GM10248 (cell line): ENCODE measurements at regions not wholly inside any gene's neighbourhood (a gene's known extent, or its start where the extent isn't known, plus 50 kb on each side); places are given as distances from the start of the nearest gene placed in this dataset.

Experiments used
- CTCF ChIA-PET: fragments of 300-600 bp; sonication (Branson Sonifier 250); formaldehyde crosslinking; extraction: SDS; loops from one replicate; lab custom pipeline; 2021; ENCODE audit warnings: antibody characterized with exemption; lab: Yijun Ruan, JAX
- POLR2A ChIA-PET: fragments of 350-650 bp; sonication (Branson Sonifier 250); formaldehyde crosslinking; extraction: SDS; loops from one replicate; lab custom pipeline; 2020; ENCODE audit warnings: antibody characterized with exemption; lab: Yijun Ruan, JAX
- DNase-seq: peaks from one replicate; pipeline ENCODE4 v3.0.0; 2012; ENCODE audit errors: extremely low spot score
- TF ChIP-seq, protein P1 (sequence below): IDR thresholded peaks from 2 replicates; pipeline ENCODE4 v1.5.1; 2012; ENCODE audit warnings: mild to moderate bottlenecking, low read depth; ENCODE audit errors: extremely low read depth, missing control alignments, control extremely low read depth

DNA sequence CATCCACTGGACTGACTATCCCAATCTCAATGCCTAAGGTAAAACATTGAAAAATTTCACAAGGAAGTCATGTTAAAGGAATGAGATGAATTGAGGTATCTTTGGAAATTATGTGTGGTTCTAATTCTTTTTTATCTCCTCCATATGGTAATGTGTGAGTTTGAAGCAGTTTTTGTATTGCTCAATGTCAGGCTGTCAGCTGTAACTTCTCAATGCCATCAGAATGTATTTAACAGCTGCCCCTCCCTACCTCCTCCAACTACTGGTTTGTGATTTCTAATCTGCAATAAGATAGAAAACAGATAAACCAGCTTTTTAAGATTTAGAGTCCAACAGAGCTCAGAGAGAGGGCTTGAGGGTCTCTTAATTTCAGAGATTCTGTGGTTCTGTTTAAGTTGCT lies 1005.8 kb upstream of the ADGRB3 start:
- ChIA-PET CTCF (no interaction called here), POLR2A (no interaction called here)
- no peak for DNase-seq
- TF ChIP-seq, protein P1, sequence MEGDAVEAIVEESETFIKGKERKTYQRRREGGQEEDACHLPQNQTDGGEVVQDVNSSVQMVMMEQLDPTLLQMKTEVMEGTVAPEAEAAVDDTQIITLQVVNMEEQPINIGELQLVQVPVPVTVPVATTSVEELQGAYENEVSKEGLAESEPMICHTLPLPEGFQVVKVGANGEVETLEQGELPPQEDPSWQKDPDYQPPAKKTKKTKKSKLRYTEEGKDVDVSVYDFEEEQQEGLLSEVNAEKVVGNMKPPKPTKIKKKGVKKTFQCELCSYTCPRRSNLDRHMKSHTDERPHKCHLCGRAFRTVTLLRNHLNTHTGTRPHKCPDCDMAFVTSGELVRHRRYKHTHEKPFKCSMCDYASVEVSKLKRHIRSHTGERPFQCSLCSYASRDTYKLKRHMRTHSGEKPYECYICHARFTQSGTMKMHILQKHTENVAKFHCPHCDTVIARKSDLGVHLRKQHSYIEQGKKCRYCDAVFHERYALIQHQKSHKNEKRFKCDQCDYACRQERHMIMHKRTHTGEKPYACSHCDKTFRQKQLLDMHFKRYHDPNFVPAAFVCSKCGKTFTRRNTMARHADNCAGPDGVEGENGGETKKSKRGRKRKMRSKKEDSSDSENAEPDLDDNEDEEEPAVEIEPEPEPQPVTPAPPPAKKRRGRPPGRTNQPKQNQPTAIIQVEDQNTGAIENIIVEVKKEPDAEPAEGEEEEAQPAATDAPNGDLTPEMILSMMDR, result no peak

GRCh38 chr6:67615796-67616195 lies 1019.3 kb upstream of the ADGRB3 start:
- CTCF ChIA-PET, result no interaction called here
- POLR2A ChIA-PET, result no interaction called here
- no peak for DNase-seq
- TF ChIP-seq, protein P1, result no peak

- DNase-seq, result no peak
- TF ChIP-seq, protein P1, result no peak
- ChIA-PET POLR2A (no interaction called here), CTCF (no interaction called here)
Measured at GRCh38 chr6:67608099-67608749, 1026.9 kb upstream of the ADGRB3 start.

GRCh38 chr6:67606906-67607828 lies 1027.9 kb upstream of the ADGRB3 start:
- TF ChIP-seq, protein P1, result no peak
- POLR2A ChIA-PET, result no interaction called here
- CTCF ChIA-PET, result interaction anchor here (1.1 kb wide), 1 partner anchor 15 kb away, joined by 4 read pairs; no protein-coding TSS in a partner anchor
- no peak for DNase-seq

DNA sequence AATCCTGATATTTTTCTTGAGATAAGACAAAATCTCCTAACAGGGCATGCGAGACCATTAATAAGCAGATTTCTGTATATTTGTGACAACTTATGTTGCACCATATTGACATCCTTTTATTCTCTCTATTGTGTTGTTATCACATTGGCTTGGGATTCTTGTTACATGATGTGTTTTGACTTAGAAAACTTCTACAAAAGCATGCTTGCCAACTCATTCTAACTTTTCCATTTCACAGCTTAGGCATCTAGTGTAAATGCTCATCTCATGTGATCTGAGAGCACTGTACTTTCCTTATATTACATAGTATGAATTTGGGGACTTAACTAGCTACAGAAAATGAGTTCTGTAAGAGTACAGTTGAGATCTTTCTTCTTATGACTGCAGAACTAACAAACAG lies 1040.7 kb upstream of the ADGRB3 start:
- DNase-seq, result no peak
- TF ChIP-seq, protein P1, result no peak
- ChIA-PET POLR2A (no interaction called here), CTCF (interaction anchor here (1.3 kb wide), 1 partner anchor 15 kb away, joined by 3 read pairs; no protein-coding TSS in a partner anchor)

DNA sequence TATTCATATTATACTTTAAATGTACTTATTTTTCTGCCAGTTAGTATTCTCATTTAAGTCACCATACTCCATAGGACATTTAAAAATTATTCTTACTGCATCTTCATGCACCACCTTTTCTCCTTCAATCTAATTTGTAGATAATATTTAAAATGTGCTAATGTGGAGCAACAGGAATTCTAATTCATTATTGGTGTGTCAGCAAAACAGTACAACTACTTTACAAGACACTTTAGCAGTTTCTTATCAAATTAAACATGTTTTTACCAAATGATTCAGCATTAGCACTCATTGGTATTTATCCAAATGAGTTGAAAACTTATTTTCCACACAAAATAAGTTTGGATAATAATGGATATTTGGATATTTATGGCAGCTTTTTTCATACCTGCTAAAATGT lies 1041.8 kb upstream of the ADGRB3 start:
- CTCF ChIA-PET, result no interaction called here
- TF ChIP-seq, protein P1, result no peak
- no peak for DNase-seq
- POLR2A ChIA-PET, result no interaction called here
